ENCODE measurements at regions not wholly inside any gene's neighbourhood (a gene's known extent, or its start where the extent isn't known, plus 50 kb on each side); places are given as distances from the start of the nearest gene placed in this dataset.

GRCh38 chr4:66062044-66062443, 391.8 kb upstream of the EPHA5 start:
- TF ChIP-seq PATZ1 (CRISPR knock-in tag; IDR thresholded peaks at IDR 0.05; ENCODE audit: borderline replicate concordance) (no peak), CREB5 (CRISPR knock-in tag; IDR thresholded peaks at IDR 0.05; ENCODE audit: low read depth) (no peak), ZNF8 (CRISPR knock-in tag; IDR thresholded peaks at IDR 0.05) (no peak), ZFP3 (CRISPR knock-in tag; IDR thresholded peaks at IDR 0.05) (no peak), CSDC2 (CRISPR knock-in tag; IDR thresholded peaks at IDR 0.05) (no peak), TSHZ2 (CRISPR knock-in tag; IDR thresholded peaks at IDR 0.05) (no peak)
- no peak for ATAC-seq

DNA sequence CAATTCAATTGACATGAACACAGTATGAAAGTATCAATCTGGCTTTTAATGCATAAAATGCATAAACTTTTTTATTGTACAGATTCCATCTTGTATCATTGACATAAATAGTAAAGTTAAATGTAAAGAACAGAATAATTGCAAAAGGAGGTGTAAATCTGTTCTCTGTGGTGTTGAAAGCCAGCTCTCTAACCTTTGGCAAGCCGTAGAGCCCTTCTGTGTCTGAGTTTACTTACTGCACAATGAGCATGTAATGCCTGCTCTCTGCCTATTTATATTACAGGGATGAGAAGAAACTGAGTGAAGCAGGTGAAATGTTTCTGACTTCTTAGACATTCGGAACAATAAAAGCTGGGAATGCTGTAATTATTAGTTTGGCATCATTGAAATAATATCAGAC, 389.3 kb upstream of the EPHA5 start:
- no peak for ATAC-seq
- TF ChIP-seq ZFP30 (CRISPR knock-in tag; IDR thresholded peaks at IDR 0.05) (no peak), PATZ1 (CRISPR knock-in tag; IDR thresholded peaks at IDR 0.05; ENCODE audit: borderline replicate concordance) (no peak), SNAI2 (CRISPR knock-in tag; IDR thresholded peaks at IDR 0.05) (no peak), ZC3H10 (CRISPR knock-in tag; IDR thresholded peaks at IDR 0.05) (no peak), TOX (CRISPR knock-in tag; IDR thresholded peaks at IDR 0.05; ENCODE audit: borderline replicate concordance) (no peak), ESRRG (CRISPR knock-in tag; IDR thresholded peaks at IDR 0.05) (no peak), OSR1 (CRISPR knock-in tag; IDR thresholded peaks at IDR 0.05) (no peak), ISL1 (CRISPR knock-in tag; IDR thresholded peaks at IDR 0.05) (no peak), CREB5 (CRISPR knock-in tag; IDR thresholded peaks at IDR 0.05; ENCODE audit: low read depth) (no peak), ZNF565 (CRISPR knock-in tag; conservative IDR thresholded peaks at IDR 0.05; ENCODE audit: low read depth) (no peak), RARB (CRISPR knock-in tag; IDR thresholded peaks at IDR 0.05) (no peak), BACH2 (CRISPR knock-in tag; IDR thresholded peaks at IDR 0.05; ENCODE audit: borderline replicate concordance) (no peak), ZNF70 (CRISPR knock-in tag; IDR thresholded peaks at IDR 0.05) (no peak), ZNF8 (CRISPR knock-in tag; IDR thresholded peaks at IDR 0.05) (no peak)
- TF ChIP-seq, protein P1, sequence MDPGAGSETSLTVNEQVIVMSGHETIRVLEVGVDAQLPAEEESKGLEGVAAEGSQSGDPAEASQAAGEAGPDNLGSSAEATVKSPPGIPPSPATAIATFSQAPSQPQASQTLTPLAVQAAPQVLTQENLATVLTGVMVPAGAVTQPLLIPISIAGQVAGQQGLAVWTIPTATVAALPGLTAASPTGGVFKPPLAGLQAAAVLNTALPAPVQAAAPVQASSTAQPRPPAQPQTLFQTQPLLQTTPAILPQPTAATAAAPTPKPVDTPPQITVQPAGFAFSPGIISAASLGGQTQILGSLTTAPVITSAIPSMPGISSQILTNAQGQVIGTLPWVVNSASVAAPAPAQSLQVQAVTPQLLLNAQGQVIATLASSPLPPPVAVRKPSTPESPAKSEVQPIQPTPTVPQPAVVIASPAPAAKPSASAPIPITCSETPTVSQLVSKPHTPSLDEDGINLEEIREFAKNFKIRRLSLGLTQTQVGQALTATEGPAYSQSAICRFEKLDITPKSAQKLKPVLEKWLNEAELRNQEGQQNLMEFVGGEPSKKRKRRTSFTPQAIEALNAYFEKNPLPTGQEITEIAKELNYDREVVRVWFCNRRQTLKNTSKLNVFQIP (CRISPR knock-in tag; IDR thresholded peaks at IDR 0.05; ENCODE audit: borderline replicate concordance, low read depth): no peak
- TF ChIP-seq, protein P2, sequence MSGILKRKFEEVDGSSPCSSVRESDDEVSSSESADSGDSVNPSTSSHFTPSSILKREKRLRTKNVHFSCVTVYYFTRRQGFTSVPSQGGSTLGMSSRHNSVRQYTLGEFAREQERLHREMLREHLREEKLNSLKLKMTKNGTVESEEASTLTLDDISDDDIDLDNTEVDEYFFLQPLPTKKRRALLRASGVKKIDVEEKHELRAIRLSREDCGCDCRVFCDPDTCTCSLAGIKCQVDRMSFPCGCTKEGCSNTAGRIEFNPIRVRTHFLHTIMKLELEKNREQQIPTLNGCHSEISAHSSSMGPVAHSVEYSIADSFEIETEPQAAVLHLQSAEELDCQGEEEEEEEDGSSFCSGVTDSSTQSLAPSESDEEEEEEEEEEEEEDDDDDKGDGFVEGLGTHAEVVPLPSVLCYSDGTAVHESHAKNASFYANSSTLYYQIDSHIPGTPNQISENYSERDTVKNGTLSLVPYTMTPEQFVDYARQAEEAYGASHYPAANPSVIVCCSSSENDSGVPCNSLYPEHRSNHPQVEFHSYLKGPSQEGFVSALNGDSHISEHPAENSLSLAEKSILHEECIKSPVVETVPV (CRISPR knock-in tag; IDR thresholded peaks at IDR 0.05): no peak
